GM19452 (cell line): ENCODE measurements at regions not wholly inside any gene's neighbourhood (a gene's known extent, or its start where the extent isn't known, plus 50 kb on each side); places are given as distances from the start of the nearest gene placed in this dataset.
"Not testable (repeated sequence)": the region's sequence is repeated elsewhere in the genome, so short reads cannot be mapped to it uniquely, and the experiment has no call there.

Source experiments
- ATAC-seq: cut with Tn5 transposase; IDR thresholded peaks from one replicate; pipeline ENCODE4 v1.9.1; 2021; ENCODE audit not compliant: unreplicated experiment

GRCh38 chr2:16395601-16396000 is 270.0 kb downstream of the CYRIA start:
- no peak for ATAC-seq

GRCh38 chr2:16394986-16395550 is 270.6 kb downstream of the CYRIA start:
- no peak for ATAC-seq

- no peak for ATAC-seq
These were observed 271.3 kb downstream of the CYRIA start for GRCh38 chr2:16394072-16394985.

- ATAC-seq: no peak
These were observed 272.0 kb downstream of the CYRIA start for GRCh38 chr2:16393500-16394071.

GRCh38 chr2:16392647-16393499 is 272.8 kb downstream of the CYRIA start:
- ATAC-seq: no peak

- ATAC-seq: no peak
These were observed 273.6 kb downstream of the CYRIA start for GRCh38 chr2:16391986-16392385.

- ATAC-seq: no peak
These were observed 275.1 kb downstream of the CYRIA start for GRCh38 chr2:16390561-16390960.

- no peak for ATAC-seq
These were observed 276.0 kb downstream of the CYRIA start for GRCh38 chr2:16389611-16390010.

- ATAC-seq: not testable (repeated sequence)
These were observed 277.3 kb downstream of the CYRIA start for GRCh38 chr2:16388199-16388830.

GRCh38 chr2:16387461-16387984 is 278.1 kb downstream of the CYRIA start:
- ATAC-seq: no peak

- no peak for ATAC-seq
These were observed 279.2 kb downstream of the CYRIA start for GRCh38 chr2:16386431-16386830.

- ATAC-seq: no peak
These were observed 279.6 kb downstream of the CYRIA start for GRCh38 chr2:16386031-16386430.

- no peak for ATAC-seq
These were observed 280.3 kb downstream of the CYRIA start for GRCh38 chr2:16385341-16385740.

- ATAC-seq: no peak
These were observed 282.2 kb downstream of the CYRIA start for GRCh38 chr2:16383411-16383810.

- ATAC-seq: no peak
These were observed 283.2 kb downstream of the CYRIA start for GRCh38 chr2:16382451-16382850.

- ATAC-seq: no peak
These were observed 284.1 kb downstream of the CYRIA start for GRCh38 chr2:16381511-16381910.

- ATAC-seq: not testable (repeated sequence)
These were observed 285.7 kb downstream of the CYRIA start for GRCh38 chr2:16379901-16380300.

GRCh38 chr2:16379061-16379460 is 286.6 kb downstream of the CYRIA start:
- ATAC-seq: not testable (repeated sequence)

GRCh38 chr2:16378031-16378430 is 287.6 kb downstream of the CYRIA start:
- no peak for ATAC-seq

- no peak for ATAC-seq
These were observed 289.7 kb downstream of the CYRIA start for GRCh38 chr2:16375981-16376380.
